ENCODE measurements at regions not wholly inside any gene's neighbourhood (a gene's known extent, or its start where the extent isn't known, plus 50 kb on each side); places are given as distances from the start of the nearest gene placed in this dataset.

- Histone ChIP-seq H3F3A (ENCODE audit: low read length, unreplicated experiment) (no peaks in the 10 kb centered on the region), H3K27me3 (ENCODE audit: low read length) (peaks cover 27% of the 10 kb centered on the region), H4K20me1 (ENCODE audit: low read length) (no peaks in the 10 kb centered on the region), H3K9me3 (ENCODE audit: low read length) (0 out of 2 replicates have a peak, but pooled peaks cover 4% of the 10 kb centered on the region), H3K9me2 (replicated peaks; ENCODE audit: low read length) (no peaks in the 10 kb centered on the region), H3K79me2 (ENCODE audit: low read length) (no peaks in the 10 kb centered on the region), H3K9ac (ENCODE audit: low read length) (no peak overlapping the region), H3K27ac (ENCODE audit: low read length) (no peak overlapping the region), H3K4me3 (ENCODE audit: low read length) (no peak overlapping the region), H2AFZ (ENCODE audit: low read length) (no peak overlapping the region), H3K4me1 (ENCODE audit: insufficient read depth, low read length) (no peaks in the 10 kb centered on the region), H3K4me2 (ENCODE audit: low read length) (no peak overlapping the region), H3K36me3 (ENCODE audit: low read depth, low read length) (no peaks in the 10 kb centered on the region)
- ChIA-PET CTCF (no interaction called here), POLR2A (ENCODE audit: unreplicated experiment) (no interaction called here)
- no peak for TF ChIP-seq EZH2 (IDR thresholded peaks at IDR 0.05; ENCODE audit: low read length, unreplicated experiment)
- no peak for TF ChIP-seq EZH2phosphoT487 (IDR thresholded peaks at IDR 0.05; ENCODE audit: borderline replicate concordance, low read length)
- TF ChIP-seq CTCF (conservative IDR thresholded peaks at IDR 0.05; ENCODE audit: low read depth, low read length), result no peak
- intact Hi-C loops (cut with micrococcal nuclease), result no loop called here
- ATAC-seq (no peak), DNase-seq (no peak)
- BruUV-seq (replicated peaks), result no TSS peak
Observed at GRCh38 chr12:125519026-125519651, 453.9 kb downstream of the AACS start.

- DNase-seq, result no peak
- ChIA-PET CTCF (no interaction called here), POLR2A (ENCODE audit: unreplicated experiment) (no interaction called here)
- TF ChIP-seq EZH2 (IDR thresholded peaks at IDR 0.05; ENCODE audit: low read length, unreplicated experiment) (no peak), EZH2phosphoT487 (IDR thresholded peaks at IDR 0.05; ENCODE audit: borderline replicate concordance, low read length) (no peak), CTCF (conservative IDR thresholded peaks at IDR 0.05; ENCODE audit: low read depth, low read length) (no peak)
- BruUV-seq (replicated peaks), result no TSS peak
- no peaks in the 10 kb centered on the region for H3K36me3 ChIP-seq (ENCODE audit: low read depth, low read length)
- no peak for ATAC-seq
- H3K4me3 ChIP-seq (ENCODE audit: low read length), result no peak overlapping the region
- no peaks in the 10 kb centered on the region for H3F3A ChIP-seq (ENCODE audit: low read length, unreplicated experiment)
- H3K4me1 ChIP-seq (ENCODE audit: insufficient read depth, low read length), result no peaks in the 10 kb centered on the region
- H3K79me2 ChIP-seq (ENCODE audit: low read length), result no peaks in the 10 kb centered on the region
- H3K9me3 ChIP-seq (ENCODE audit: low read length), result 0 out of 2 replicates have a peak, but pooled peaks cover 4% of the 10 kb centered on the region
- H3K9ac ChIP-seq (ENCODE audit: low read length), result no peak overlapping the region
- no peaks in the 10 kb centered on the region for H3K9me2 ChIP-seq (replicated peaks; ENCODE audit: low read length)
- no peak overlapping the region for H2AFZ ChIP-seq (ENCODE audit: low read length)
- no peaks in the 10 kb centered on the region for H4K20me1 ChIP-seq (ENCODE audit: low read length)
- peaks cover 17% of the 10 kb centered on the region for H3K27me3 ChIP-seq (ENCODE audit: low read length)
- no peak overlapping the region for H3K27ac ChIP-seq (ENCODE audit: low read length)
- H3K4me2 ChIP-seq (ENCODE audit: low read length), result no peak overlapping the region
- intact Hi-C loops (cut with micrococcal nuclease), result no loop called here
Observed at GRCh38 chr12:125525879-125526278, 460.6 kb downstream of the AACS start.

GRCh38 chr12:125528281-125528680 is 463.0 kb downstream of the AACS start:
- no peak overlapping the region for H3K9ac ChIP-seq (ENCODE audit: low read length)
- BruUV-seq (replicated peaks), result no TSS peak
- H3K27ac ChIP-seq (ENCODE audit: low read length), result no peak overlapping the region
- H3K4me3 ChIP-seq (ENCODE audit: low read length), result no peak overlapping the region
- intact Hi-C loops (cut with micrococcal nuclease), result no loop called here
- no peak overlapping the region for H2AFZ ChIP-seq (ENCODE audit: low read length)
- DNase-seq (no peak), ATAC-seq (no peak)
- H3K4me2 ChIP-seq (ENCODE audit: low read length), result no peak overlapping the region
- H3F3A ChIP-seq (ENCODE audit: low read length, unreplicated experiment), result no peaks in the 10 kb centered on the region
- no peaks in the 10 kb centered on the region for H3K36me3 ChIP-seq (ENCODE audit: low read depth, low read length)
- no peaks in the 10 kb centered on the region for H3K79me2 ChIP-seq (ENCODE audit: low read length)
- TF ChIP-seq EZH2phosphoT487 (IDR thresholded peaks at IDR 0.05; ENCODE audit: borderline replicate concordance, low read length) (no peak), EZH2 (IDR thresholded peaks at IDR 0.05; ENCODE audit: low read length, unreplicated experiment) (no peak), CTCF (conservative IDR thresholded peaks at IDR 0.05; ENCODE audit: low read depth, low read length) (no peak)
- no peaks in the 10 kb centered on the region for H3K9me3 ChIP-seq (ENCODE audit: low read length)
- H3K27me3 ChIP-seq (ENCODE audit: low read length), result peaks cover 40% of the 10 kb centered on the region
- no peaks in the 10 kb centered on the region for H3K9me2 ChIP-seq (replicated peaks; ENCODE audit: low read length)
- CTCF ChIA-PET, result no interaction called here
- no peaks in the 10 kb centered on the region for H3K4me1 ChIP-seq (ENCODE audit: insufficient read depth, low read length)
- POLR2A ChIA-PET (ENCODE audit: unreplicated experiment), result no interaction called here
- no peaks in the 10 kb centered on the region for H4K20me1 ChIP-seq (ENCODE audit: low read length)

Data from PC-3 (cell line).